IMR-90 (cell line): ENCODE measurements at regions not wholly inside any gene's neighbourhood (a gene's known extent, or its start where the extent isn't known, plus 50 kb on each side); places are given as distances from the start of the nearest gene placed in this dataset.

Experiments used
- ATAC-seq: fragments of 200-7000 bp; cut with Tn5 transposase; 2 replicates; pipeline ENCODE4 v1.9.1; 2020; ENCODE audit warnings: low read depth, mild to moderate bottlenecking, moderate library complexity
- BruUV-seq: library from RNA; stranded (reverse); fragments of 400-500 nt; replicated peaks from 2 replicates; lab custom pipeline; 2021; lab: Mats Ljungman, UMichigan
- CTCF ChIA-PET: fragments of 300-600 bp; formaldehyde crosslinking; extraction: SDS; loops from one replicate; lab custom pipeline; 2021; ENCODE audit warnings: antibody characterized with exemption; lab: Yijun Ruan, JAX
- POLR2A ChIA-PET: fragments of 300-600 bp; sonication (Branson Sonifier 250); formaldehyde crosslinking; loops from one replicate; lab custom pipeline; 2022; ENCODE audit warnings: antibody characterized with exemption; ENCODE audit not compliant: unreplicated experiment; lab: Charles Lee
- DNase-seq: peaks from one replicate; pipeline ENCODE4 v3.0.0; 2013
- H2AFZ ChIP-seq: replicated peaks from 2 replicates; pipeline ENCODE3; 2013; ENCODE audit warnings: low read length, mild to moderate bottlenecking; ENCODE audit not compliant: poor library complexity
- H2AK5ac ChIP-seq: 2 replicates; pipeline ENCODE4 v1.6.1; 2013; ENCODE audit warnings: low read depth, low read length, inconsistent platforms
- H2AK9ac ChIP-seq: replicated peaks from 2 replicates; pipeline ENCODE3; 2013; ENCODE audit warnings: mild to moderate bottlenecking, low read depth, low read length, moderate library complexity; ENCODE audit not compliant: poor library complexity
- H2BK120ac ChIP-seq: 2 replicates; pipeline ENCODE4 v1.6.1; 2013; ENCODE audit warnings: low read depth, low read length, inconsistent platforms
- H2BK15ac ChIP-seq: 3 replicates; pipeline ENCODE4 v1.6.1; 2013; ENCODE audit warnings: low read depth, low read length, inconsistent platforms
- H2BK20ac ChIP-seq: 2 replicates; pipeline ENCODE4 v1.6.1; 2013; ENCODE audit warnings: low read depth, mild to moderate bottlenecking, inconsistent platforms, low read length, moderate library complexity
- H2BK5ac ChIP-seq: 2 replicates; pipeline ENCODE4 v1.6.1; 2013; ENCODE audit warnings: mild to moderate bottlenecking, low read depth, low read length, inconsistent platforms; ENCODE audit not compliant: poor library complexity, severe bottlenecking
- H3K14ac ChIP-seq: replicated peaks from 2 replicates; pipeline ENCODE4 v1.6.1; 2013; ENCODE audit warnings: low read depth, low read length, inconsistent platforms
- H3K18ac ChIP-seq: 2 replicates; pipeline ENCODE4 v1.6.1; 2013; ENCODE audit warnings: low read depth, low read length, control low read depth
- H3K23ac ChIP-seq: 2 replicates; pipeline ENCODE4 v1.6.1; 2013; ENCODE audit warnings: low read depth, low read length, inconsistent platforms
- H3K27ac ChIP-seq: 2 replicates; pipeline ENCODE4 v1.5.1; 2013; ENCODE audit warnings: mild to moderate bottlenecking, control low read depth, low read length; ENCODE audit not compliant: insufficient read depth
- H3K27me3 ChIP-seq: 2 replicates; pipeline ENCODE4 v1.6.1; 2013; ENCODE audit warnings: low read length; ENCODE audit not compliant: control insufficient read depth, insufficient read depth
- H3K36me3 ChIP-seq: 2 replicates; pipeline ENCODE4 v1.6.1; 2013; ENCODE audit warnings: low read length, mixed read lengths; ENCODE audit not compliant: control insufficient read depth, insufficient read depth
- H3K4ac ChIP-seq: 2 replicates; pipeline ENCODE4 v1.6.1; 2013; ENCODE audit warnings: low read depth, low read length, inconsistent platforms
- H3K4me1 ChIP-seq: 2 replicates; pipeline ENCODE4 v1.6.1; 2013; ENCODE audit warnings: low read length, mixed read lengths; ENCODE audit not compliant: control insufficient read depth, insufficient read depth
- H3K4me2 ChIP-seq: 2 replicates; pipeline ENCODE4 v1.6.1; 2013; ENCODE audit warnings: low read depth, mild to moderate bottlenecking, control low read depth, low read length, moderate library complexity
- H3K4me3 ChIP-seq: 2 replicates; pipeline ENCODE4 v1.5.1; 2013; ENCODE audit warnings: low read depth, mild to moderate bottlenecking, control low read depth, low read length, moderate library complexity; ENCODE audit not compliant: insufficient read depth
- H3K56ac ChIP-seq: 2 replicates; pipeline ENCODE4 v1.6.1; 2013; ENCODE audit warnings: low read length, inconsistent platforms; ENCODE audit not compliant: insufficient read depth; ENCODE audit errors: extremely low read depth
- H3K79me1 ChIP-seq, 2 experiments: 2 replicates each; pipeline ENCODE4 v1.6.1; 2013; ENCODE audit warnings: low read length in 2 of 2, inconsistent platforms in 1 of 2, low read depth in 1 of 2
- H3K9ac ChIP-seq: 2 replicates; pipeline ENCODE4 v1.6.1; 2013; ENCODE audit warnings: low read depth, low read length, control low read depth
- H3K9me1 ChIP-seq: 2 replicates; pipeline ENCODE4 v1.6.1; 2013; ENCODE audit warnings: low read length, inconsistent platforms; ENCODE audit not compliant: insufficient read depth
- H3K9me3 ChIP-seq: 2 replicates; pipeline ENCODE4 v1.6.1; 2013; ENCODE audit warnings: low read length; ENCODE audit not compliant: control insufficient read depth, insufficient read depth
- H4K20me1 ChIP-seq: 2 replicates; pipeline ENCODE4 v1.6.1; 2013; ENCODE audit warnings: low read length, inconsistent platforms; ENCODE audit not compliant: insufficient read depth
- H4K5ac ChIP-seq: 2 replicates; pipeline ENCODE4 v1.6.1; 2013; ENCODE audit warnings: mild to moderate bottlenecking, low read depth, low read length, control low read depth
- H4K8ac ChIP-seq, 2 experiments: 2 replicates each; pipeline ENCODE4 v1.6.1; 2013; ENCODE audit warnings: low read depth in 2 of 2, low read length in 2 of 2, control low read depth in 1 of 2, inconsistent platforms in 1 of 2
- H4K91ac ChIP-seq: 2 replicates; pipeline ENCODE4 v1.6.1; 2013; ENCODE audit warnings: low read depth, low read length, inconsistent platforms; ENCODE audit not compliant: insufficient read depth
- BHLHE40 ChIP-seq: fragments of 150-350 bp; IDR thresholded peaks from 2 replicates; pipeline ENCODE4 v1.6.1; 2016; ENCODE audit warnings: mild to moderate bottlenecking, low read depth, low read length
- CEBPB ChIP-seq: IDR thresholded peaks from 2 replicates; pipeline ENCODE4 v1.6.1; 2012; ENCODE audit warnings: low read depth, low read length, improper control_type of control experiment
- CHD1 ChIP-seq: IDR thresholded peaks from 2 replicates; pipeline ENCODE4 v1.6.1; 2012; ENCODE audit warnings: low read depth, low read length, improper control_type of control experiment
- CTCF ChIP-seq: conservative IDR thresholded peaks from 2 replicates; pipeline ENCODE4 v1.5.1; 2012; ENCODE audit warnings: mild to moderate bottlenecking, low read depth, low read length, improper control_type of control experiment
- FOS ChIP-seq: fragments of 150-350 bp; IDR thresholded peaks from 2 replicates; pipeline ENCODE4 v1.6.1; 2016; ENCODE audit warnings: low read depth, low read length
- MAFK ChIP-seq: IDR thresholded peaks from 2 replicates; pipeline ENCODE4 v1.6.1; 2012; ENCODE audit warnings: low read depth, low read length, improper control_type of control experiment
- MAZ ChIP-seq: IDR thresholded peaks from 2 replicates; pipeline ENCODE4 v1.6.1; 2012; ENCODE audit warnings: low read depth, mild to moderate bottlenecking, low read length, improper control_type of control experiment, moderate library complexity, borderline replicate concordance
- MXI1 ChIP-seq: IDR thresholded peaks from 2 replicates; pipeline ENCODE4 v1.6.1; 2012; ENCODE audit warnings: low read depth, mild to moderate bottlenecking, low read length, moderate library complexity, borderline replicate concordance
- NFE2L2 ChIP-seq: fragments of 150-350 bp; IDR thresholded peaks from 2 replicates; pipeline ENCODE4 v1.6.1; 2016; ENCODE audit warnings: low read depth, mild to moderate bottlenecking, low read length
- POLR2A ChIP-seq: IDR thresholded peaks from 2 replicates; pipeline ENCODE4 v1.6.1; 2012; ENCODE audit warnings: mild to moderate bottlenecking, low read depth, low read length
- RAD21 ChIP-seq: IDR thresholded peaks from 2 replicates; pipeline ENCODE4 v1.6.1; 2012; ENCODE audit warnings: low read length, improper control_type of control experiment
- RCOR1 ChIP-seq: IDR thresholded peaks from 2 replicates; pipeline ENCODE4 v1.6.1; 2012; ENCODE audit warnings: mild to moderate bottlenecking, low read length, improper control_type of control experiment; ENCODE audit not compliant: insufficient replicate concordance
- RFX5 ChIP-seq: IDR thresholded peaks from 2 replicates; pipeline ENCODE4 v1.8.0; 2012; ENCODE audit warnings: low read depth, mild to moderate bottlenecking, low read length, moderate library complexity
- SMC3 ChIP-seq: fragments of 150-350 bp; IDR thresholded peaks from 2 replicates; pipeline ENCODE4 v1.6.1; 2016; ENCODE audit warnings: low read depth, mild to moderate bottlenecking, antibody characterized with exemption, low read length, moderate library complexity
- USF2 ChIP-seq: fragments of 150-350 bp; IDR thresholded peaks from 2 replicates; pipeline ENCODE4 v1.6.1; 2017; ENCODE audit warnings: mild to moderate bottlenecking, antibody characterized with exemption, low read length, low read depth
- WGBS, 2 experiments: methylation state at CpG; one replicate each; pipeline versions ENCODE4 v1.1.5 to v1.1.7; 2013; ENCODE audit warnings: missing lambda C conversion rate in 2 of 2; ENCODE audit not compliant: insufficient read length in 1 of 2; ENCODE audit errors: extremely low coverage in 2 of 2; 5-methylcytosine and 5-hydroxymethylcytosine counted together
- dilution Hi-C: fragments of 300-500 bp; cut with HindIII; formaldehyde crosslinking; loops from one replicate; pipeline ENCODE4 v1.14.3; 2018; ENCODE audit warnings: low sequenced_read_pairs; ENCODE audit not compliant: unreplicated experiment
- in situ Hi-C: fragments of 300-500 bp; cut with MboI; formaldehyde crosslinking; loops from 3 replicates; pipeline ENCODE4 v1.14.3; 2019; ENCODE audit warnings: low sequenced_read_pairs, inconsistent platforms, mixed read lengths
- intact Hi-C: fragments of 100-400 bp; cut with micrococcal nuclease; formaldehyde crosslinking; loops from 2 replicates; pipeline ENCODE4 v1.10.0; 2022
- TF ChIP-seq, protein P1 (sequence below): fragments of 150-350 bp; IDR thresholded peaks from 2 replicates; pipeline ENCODE4 v1.6.1; 2016; ENCODE audit warnings: low read depth, mild to moderate bottlenecking, low read length, moderate library complexity, borderline replicate concordance

GRCh38 chr9:102594241-102594640 is 400.9 kb upstream of the CYLC2 start:
- ChIA-PET CTCF (no interaction called here), POLR2A (no interaction called here)
- Histone ChIP-seq H3K4ac (no peak overlapping the region), H3K9me3 (no peaks in the 10 kb centered on the region), H2AFZ (no peak overlapping the region), H4K5ac (no peak overlapping the region), H2BK15ac (no peak overlapping the region), H3K56ac (no peak overlapping the region), H3K18ac (no peak overlapping the region), H2BK5ac (no peak overlapping the region), H4K20me1 (no peaks in the 10 kb centered on the region), H3K27me3 (no peaks in the 10 kb centered on the region), H3K23ac (no peak overlapping the region), H2AK9ac (no peak overlapping the region), H3K4me2 (no peak overlapping the region), H3K79me1 (no peaks in the 10 kb centered on the region), H4K8ac (no peak overlapping the region), H4K91ac (no peak overlapping the region), H3K27ac (no peak overlapping the region), H2AK5ac (no peak overlapping the region), H2BK120ac (no peak overlapping the region), H3K14ac (no peak overlapping the region), H2BK20ac (no peak overlapping the region), H3K4me3 (no peak overlapping the region), H3K4me1 (no peaks in the 10 kb centered on the region), H3K9me1 (no peaks in the 10 kb centered on the region), H3K9ac (no peak overlapping the region), H3K36me3 (no peaks in the 10 kb centered on the region)
- no TSS peak for BruUV-seq
- dilution Hi-C loops (no loop called here), in situ Hi-C loops (no loop called here), intact Hi-C loops (no loop called here)
- no peak for DNase-seq
- no CpG with 5 or more reads among the region's 3 CpGs for WGBS, 2 experiments
- TF ChIP-seq FOS (no peak), MAZ (no peak), RAD21 (no peak), MXI1 (no peak), USF2 (no peak), RCOR1 (no peak), BHLHE40 (no peak), NFE2L2 (no peak), POLR2A (no peak), CEBPB (no peak), RFX5 (no peak), MAFK (no peak), CHD1 (no peak), SMC3 (no peak), CTCF (no peak)
- TF ChIP-seq, protein P1, sequence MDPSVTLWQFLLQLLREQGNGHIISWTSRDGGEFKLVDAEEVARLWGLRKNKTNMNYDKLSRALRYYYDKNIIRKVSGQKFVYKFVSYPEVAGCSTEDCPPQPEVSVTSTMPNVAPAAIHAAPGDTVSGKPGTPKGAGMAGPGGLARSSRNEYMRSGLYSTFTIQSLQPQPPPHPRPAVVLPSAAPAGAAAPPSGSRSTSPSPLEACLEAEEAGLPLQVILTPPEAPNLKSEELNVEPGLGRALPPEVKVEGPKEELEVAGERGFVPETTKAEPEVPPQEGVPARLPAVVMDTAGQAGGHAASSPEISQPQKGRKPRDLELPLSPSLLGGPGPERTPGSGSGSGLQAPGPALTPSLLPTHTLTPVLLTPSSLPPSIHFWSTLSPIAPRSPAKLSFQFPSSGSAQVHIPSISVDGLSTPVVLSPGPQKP, result no peak
- no peak for ATAC-seq
